Transverse colon (tissue), 4 donors: ENCODE measurements at regions not wholly inside any gene's neighbourhood (a gene's known extent, or its start where the extent isn't known, plus 50 kb on each side); places are given as distances from the start of the nearest gene placed in this dataset.

Experiments used
- CTCF ChIP-seq, 5 experiments: fragments of 200-600 bp in 3 of 5; fragments of 450-650 bp in 2 of 5; sonication (generic) in 3 of 5; IDR thresholded peaks; 1 replicate in 2 of 5; 2 replicates in 3 of 5; pipeline ENCODE4 v1.5.1; 2016 to 2017; ENCODE audit warnings: antibody characterized with exemption in 5 of 5, inconsistent platforms in 3 of 5, mild to moderate bottlenecking in 2 of 5, moderate library complexity in 1 of 5
- POLR2AphosphoS5 ChIP-seq, 3 donors: sonication (generic); formaldehyde crosslinking; IDR thresholded peaks; one replicate each; pipeline ENCODE4 v1.6.1; 2016; ENCODE audit warnings: antibody characterized with exemption in 3 of 3

DNA sequence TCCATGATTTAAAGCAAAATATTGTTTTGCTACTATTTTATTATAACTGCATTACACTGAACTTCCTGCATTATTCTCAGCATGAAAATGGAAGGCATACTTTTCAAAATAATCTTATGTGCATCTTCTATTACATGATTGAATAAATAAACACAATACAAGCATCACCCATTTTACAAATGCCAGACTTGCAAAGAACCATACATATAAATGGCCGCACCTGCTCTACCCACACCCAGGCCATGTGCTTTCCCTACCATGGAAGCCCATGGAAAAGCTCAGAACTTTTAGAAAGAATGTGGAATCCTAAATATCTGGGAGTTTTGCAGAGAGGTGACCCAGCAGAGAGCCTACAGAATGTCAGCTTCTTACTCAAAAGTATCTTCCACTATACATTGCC, 127.2 kb downstream of the SHOX2 start:
- TF ChIP-seq POLR2AphosphoS5 (IDR thresholded peaks at IDR 0.05) (no peak), CTCF (IDR thresholded peaks at IDR 0.05) (no peak)
